ENCODE measurements at regions not wholly inside any gene's neighbourhood (a gene's known extent, or its start where the extent isn't known, plus 50 kb on each side); places are given as distances from the start of the nearest gene placed in this dataset.
"Not testable (repeated sequence)": the region's sequence is repeated elsewhere in the genome, so short reads cannot be mapped to it uniquely, and the experiment has no call there.

- H3K9me3 ChIP-seq (ENCODE audit: control insufficient read depth, insufficient read depth, low read length): no peaks in the 10 kb centered on the region
- H3K27me3 ChIP-seq (ENCODE audit: control insufficient read depth, low read length): no peaks in the 10 kb centered on the region
- H3K9me2 ChIP-seq (replicated peaks; ENCODE audit: control insufficient read depth, low read length): no peaks in the 10 kb centered on the region
- TF ChIP-seq, protein P1, sequence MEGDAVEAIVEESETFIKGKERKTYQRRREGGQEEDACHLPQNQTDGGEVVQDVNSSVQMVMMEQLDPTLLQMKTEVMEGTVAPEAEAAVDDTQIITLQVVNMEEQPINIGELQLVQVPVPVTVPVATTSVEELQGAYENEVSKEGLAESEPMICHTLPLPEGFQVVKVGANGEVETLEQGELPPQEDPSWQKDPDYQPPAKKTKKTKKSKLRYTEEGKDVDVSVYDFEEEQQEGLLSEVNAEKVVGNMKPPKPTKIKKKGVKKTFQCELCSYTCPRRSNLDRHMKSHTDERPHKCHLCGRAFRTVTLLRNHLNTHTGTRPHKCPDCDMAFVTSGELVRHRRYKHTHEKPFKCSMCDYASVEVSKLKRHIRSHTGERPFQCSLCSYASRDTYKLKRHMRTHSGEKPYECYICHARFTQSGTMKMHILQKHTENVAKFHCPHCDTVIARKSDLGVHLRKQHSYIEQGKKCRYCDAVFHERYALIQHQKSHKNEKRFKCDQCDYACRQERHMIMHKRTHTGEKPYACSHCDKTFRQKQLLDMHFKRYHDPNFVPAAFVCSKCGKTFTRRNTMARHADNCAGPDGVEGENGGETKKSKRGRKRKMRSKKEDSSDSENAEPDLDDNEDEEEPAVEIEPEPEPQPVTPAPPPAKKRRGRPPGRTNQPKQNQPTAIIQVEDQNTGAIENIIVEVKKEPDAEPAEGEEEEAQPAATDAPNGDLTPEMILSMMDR (IDR thresholded peaks at IDR 0.05; ENCODE audit: low read depth, low read length, poor library complexity, severe bottlenecking): no peak
- TF ChIP-seq EZH2phosphoT487 (IDR thresholded peaks at IDR 0.05; ENCODE audit: borderline replicate concordance, low read length): no peak
- H3K4me1 ChIP-seq (ENCODE audit: control insufficient read depth, low read length): no peaks in the 10 kb centered on the region
- no peak overlapping the region for H3K27ac ChIP-seq (ENCODE audit: low read depth, low read length)
- no peak overlapping the region for H3K4me3 ChIP-seq (ENCODE audit: low read length)
- no peaks in the 10 kb centered on the region for H3K79me2 ChIP-seq (ENCODE audit: control insufficient read depth, low read length)
- no peak overlapping the region for H3K4me2 ChIP-seq (ENCODE audit: low read length)
- H3F3A ChIP-seq (ENCODE audit: control insufficient read depth, insufficient read depth): no peaks in the 10 kb centered on the region
- H3K36me3 ChIP-seq (ENCODE audit: control insufficient read depth, low read length): no peaks in the 10 kb centered on the region
- no peaks in the 10 kb centered on the region for H4K20me1 ChIP-seq (ENCODE audit: control insufficient read depth, insufficient read depth, low read depth, low read length)
Observed at GRCh38 chr13:80157261-80157932, 183.5 kb downstream of the SPRY2 start.

DNA sequence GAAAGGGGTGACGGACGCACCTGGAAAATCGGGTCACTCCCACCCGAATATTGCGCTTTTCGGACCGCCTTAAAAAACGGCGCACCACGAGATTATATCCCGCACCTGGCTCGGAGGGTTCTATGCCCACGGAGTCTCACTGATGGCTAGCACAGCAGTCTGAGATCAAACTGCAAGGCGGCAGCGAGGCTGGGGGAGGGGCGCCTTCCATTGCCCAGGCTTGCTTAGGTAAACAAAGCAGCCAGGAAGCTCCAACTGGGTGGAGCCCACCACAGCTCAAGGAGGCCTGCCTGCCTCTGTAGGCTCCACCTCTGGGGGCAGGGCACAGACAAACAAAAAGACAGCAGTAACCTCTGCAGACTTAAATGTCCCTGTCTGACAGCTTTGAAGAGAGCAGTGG lies 188.8 kb downstream of the SPRY2 start:
- H4K20me1 ChIP-seq (ENCODE audit: control insufficient read depth, insufficient read depth, low read depth, low read length); H3K79me2 ChIP-seq (ENCODE audit: control insufficient read depth, low read length); H3K4me3 ChIP-seq (ENCODE audit: low read length): not testable (repeated sequence)

GRCh38 chr13:80151016-80151415 lies 189.9 kb downstream of the SPRY2 start:
- no peaks in the 10 kb centered on the region for H3K27me3 ChIP-seq (ENCODE audit: control insufficient read depth, low read length)
- H3K4me2 ChIP-seq (ENCODE audit: low read length): no peak overlapping the region
- no peaks in the 10 kb centered on the region for H3K9me3 ChIP-seq (ENCODE audit: control insufficient read depth, insufficient read depth, low read length)
- no peak overlapping the region for H3K4me3 ChIP-seq (ENCODE audit: low read length)
- no peaks in the 10 kb centered on the region for H3K36me3 ChIP-seq (ENCODE audit: control insufficient read depth, low read length)
- H3F3A ChIP-seq (ENCODE audit: control insufficient read depth, insufficient read depth): no peaks in the 10 kb centered on the region
- no peaks in the 10 kb centered on the region for H3K79me2 ChIP-seq (ENCODE audit: control insufficient read depth, low read length)
- no peaks in the 10 kb centered on the region for H3K9me2 ChIP-seq (replicated peaks; ENCODE audit: control insufficient read depth, low read length)
- no peaks in the 10 kb centered on the region for H3K4me1 ChIP-seq (ENCODE audit: control insufficient read depth, low read length)
- H3K27ac ChIP-seq (ENCODE audit: low read depth, low read length): no peak overlapping the region
- H4K20me1 ChIP-seq (ENCODE audit: control insufficient read depth, insufficient read depth, low read depth, low read length): no peaks in the 10 kb centered on the region
- TF ChIP-seq EZH2phosphoT487 (IDR thresholded peaks at IDR 0.05; ENCODE audit: borderline replicate concordance, low read length): no peak
- TF ChIP-seq, protein P1 (IDR thresholded peaks at IDR 0.05; ENCODE audit: low read depth, low read length, poor library complexity, severe bottlenecking): no peak

More for the DNA sequence above, 188.8 kb downstream of the SPRY2 start:
- H3K4me1 ChIP-seq (ENCODE audit: control insufficient read depth, low read length); H3K27me3 ChIP-seq (ENCODE audit: control insufficient read depth, low read length); H3K9me2 ChIP-seq (replicated peaks; ENCODE audit: control insufficient read depth, low read length); H3K4me2 ChIP-seq (ENCODE audit: low read length); H3K9me3 ChIP-seq (ENCODE audit: control insufficient read depth, insufficient read depth, low read length); H3K27ac ChIP-seq (ENCODE audit: low read depth, low read length); H3K36me3 ChIP-seq (ENCODE audit: control insufficient read depth, low read length); H3F3A ChIP-seq (ENCODE audit: control insufficient read depth, insufficient read depth): not testable (repeated sequence)

GRCh38 chr13:80149736-80150135 lies 191.2 kb downstream of the SPRY2 start:
- no peaks in the 10 kb centered on the region for H3K9me3 ChIP-seq (ENCODE audit: control insufficient read depth, insufficient read depth, low read length)
- H3K4me1 ChIP-seq (ENCODE audit: control insufficient read depth, low read length): no peaks in the 10 kb centered on the region
- no peak overlapping the region for H3K4me3 ChIP-seq (ENCODE audit: low read length)
- H3K27me3 ChIP-seq (ENCODE audit: control insufficient read depth, low read length): no peaks in the 10 kb centered on the region
- TF ChIP-seq, protein P1 (IDR thresholded peaks at IDR 0.05; ENCODE audit: low read depth, low read length, poor library complexity, severe bottlenecking): no peak
- no peak for TF ChIP-seq EZH2phosphoT487 (IDR thresholded peaks at IDR 0.05; ENCODE audit: borderline replicate concordance, low read length)
- H3K9me2 ChIP-seq (replicated peaks; ENCODE audit: control insufficient read depth, low read length): no peaks in the 10 kb centered on the region
- H4K20me1 ChIP-seq (ENCODE audit: control insufficient read depth, insufficient read depth, low read depth, low read length): no peaks in the 10 kb centered on the region
- H3K79me2 ChIP-seq (ENCODE audit: control insufficient read depth, low read length): no peaks in the 10 kb centered on the region
- no peaks in the 10 kb centered on the region for H3K36me3 ChIP-seq (ENCODE audit: control insufficient read depth, low read length)
- H3K27ac ChIP-seq (ENCODE audit: low read depth, low read length): no peak overlapping the region
- H3F3A ChIP-seq (ENCODE audit: control insufficient read depth, insufficient read depth): no peaks in the 10 kb centered on the region
- H3K4me2 ChIP-seq (ENCODE audit: low read length): no peak overlapping the region

All from DOHH2 (cell line).